H1 (cell line): ENCODE measurements at regions not wholly inside any gene's neighbourhood (a gene's known extent, or its start where the extent isn't known, plus 50 kb on each side); places are given as distances from the start of the nearest gene placed in this dataset.
A peak's percentile ranks its signal among the peaks of the same experiment; 100 is the strongest.

Experiments
- BRCA1 ChIP-seq: IDR thresholded peaks from 2 replicates; pipeline ENCODE4 v1.6.1; 2012; ENCODE audit warnings: low read depth, low read length, improper control_type of control experiment
- CBX8 ChIP-seq: fragments of 300-800, 300-1000 bp; sonication (generic); IDR thresholded peaks from 2 replicates; pipeline ENCODE4 v1.7.1; 2016; ENCODE audit warnings: low read depth, low read length, borderline replicate concordance
- CHD2 ChIP-seq: IDR thresholded peaks from 2 replicates; pipeline ENCODE4 v1.6.1; 2012; ENCODE audit warnings: low read length, improper control_type of control experiment
- CREB1 ChIP-seq: IDR thresholded peaks from 2 replicates; pipeline ENCODE4 v1.6.1; 2012; ENCODE audit warnings: inconsistent platforms
- EGR1 ChIP-seq: IDR thresholded peaks from 2 replicates; pipeline ENCODE4 v1.6.1; 2011; ENCODE audit warnings: low read depth, low read length, borderline replicate concordance
- EZH2 ChIP-seq: fragments of 200-600 bp; sonication (generic); IDR thresholded peaks from 2 replicates; pipeline ENCODE4 v1.7.1; 2012; ENCODE audit warnings: low read depth, mild to moderate bottlenecking, moderate library complexity, low read length, inconsistent platforms; ENCODE audit not compliant: severe bottlenecking
- GABPA ChIP-seq: IDR thresholded peaks from 2 replicates; pipeline ENCODE4 v1.6.1; 2011; ENCODE audit warnings: mild to moderate bottlenecking, low read length, moderate library complexity, borderline replicate concordance; ENCODE audit not compliant: insufficient read depth
- JUN ChIP-seq: IDR thresholded peaks from 2 replicates; pipeline ENCODE4 v1.6.1; 2011; ENCODE audit warnings: low read depth, mild to moderate bottlenecking, improper control_type of control experiment, low read length
- JUND ChIP-seq: IDR thresholded peaks from 2 replicates; pipeline ENCODE4 v1.6.1; 2011; ENCODE audit warnings: mild to moderate bottlenecking, improper control_type of control experiment, low read length
- KDM1A ChIP-seq: fragments of 200-600, 300-600 bp; sonication (generic); IDR thresholded peaks from 2 replicates; pipeline ENCODE4 v1.7.1; 2016; ENCODE audit warnings: mild to moderate bottlenecking, low read length, borderline replicate concordance
- KDM5A ChIP-seq: fragments of 200-600 bp; IDR thresholded peaks from 2 replicates; pipeline ENCODE4 v1.7.1; 2012; ENCODE audit warnings: mild to moderate bottlenecking, low read length, inconsistent platforms, mixed read lengths
- MAX ChIP-seq: IDR thresholded peaks from 2 replicates; pipeline ENCODE4 v1.6.1; 2012; ENCODE audit warnings: inconsistent platforms
- POLR2AphosphoS5 ChIP-seq: IDR thresholded peaks from 2 replicates; pipeline ENCODE4 v1.6.1; 2011; ENCODE audit warnings: low read depth, low read length
- RFX5 ChIP-seq: IDR thresholded peaks from 2 replicates; pipeline ENCODE4 v1.6.1; 2011; ENCODE audit warnings: low read depth, low read length, improper control_type of control experiment, borderline replicate concordance
- RNF2 ChIP-seq: fragments of 200-900, 300-1000 bp; sonication (generic); IDR thresholded peaks from 2 replicates; pipeline ENCODE4 v1.7.1; 2016; ENCODE audit warnings: borderline replicate concordance, low read depth, mild to moderate bottlenecking, antibody characterized with exemption, low read length; ENCODE audit not compliant: poor library complexity, severe bottlenecking; ENCODE audit errors: missing control alignments
- RXRA ChIP-seq: IDR thresholded peaks from 2 replicates; pipeline ENCODE4 v1.6.1; 2011; ENCODE audit warnings: low read depth, mild to moderate bottlenecking, low read length, moderate library complexity; ENCODE audit not compliant: insufficient read depth
- SAP30 ChIP-seq: fragments of 300-600 bp; sonication (generic); IDR thresholded peaks from 2 replicates; pipeline ENCODE4 v1.7.1; 2012; ENCODE audit warnings: low read length, moderate library complexity, mild to moderate bottlenecking, inconsistent platforms; ENCODE audit not compliant: insufficient read depth, insufficient replicate concordance
- SIN3A ChIP-seq, 2 experiments: IDR thresholded peaks in 1 of 2; conservative IDR thresholded peaks in 1 of 2; 2 replicates each; pipeline ENCODE4 v1.6.1; 2011 to 2012; ENCODE audit warnings: low read length in 2 of 2, improper control_type of control experiment in 1 of 2, low read depth in 1 of 2, mild to moderate bottlenecking in 1 of 2
- SP1 ChIP-seq: IDR thresholded peaks from 2 replicates; pipeline ENCODE4 v1.6.1; 2011; ENCODE audit warnings: low read depth, low read length
- SP4 ChIP-seq: IDR thresholded peaks from 2 replicates; pipeline ENCODE4 v1.6.1; 2012; ENCODE audit warnings: low read length, inconsistent platforms
- TAF7 ChIP-seq: optimal IDR thresholded peaks from 2 replicates; pipeline ENCODE3; 2011; ENCODE audit warnings: low read depth, mild to moderate bottlenecking, inconsistent platforms, low read length, moderate library complexity, borderline replicate concordance
- TCF12 ChIP-seq: IDR thresholded peaks from 2 replicates; pipeline ENCODE4 v1.6.1; 2011; ENCODE audit warnings: low read depth, mild to moderate bottlenecking, low read length
- TEAD4 ChIP-seq: IDR thresholded peaks from 2 replicates; pipeline ENCODE4 v1.6.1; 2012; ENCODE audit warnings: low read depth, low read length, inconsistent platforms, mixed read lengths
- USF2 ChIP-seq: IDR thresholded peaks from 2 replicates; pipeline ENCODE4 v1.6.1; 2011; ENCODE audit warnings: low read length, improper control_type of control experiment

- TF ChIP-seq USF2 = no peak
- no peak for TF ChIP-seq SP1
- TF ChIP-seq SP4 = no peak
- TF ChIP-seq RFX5 = no peak
- TF ChIP-seq POLR2AphosphoS5 = no peak
- TF ChIP-seq CBX8 = no peak
- TF ChIP-seq RNF2 = no peak
- no peak for TF ChIP-seq KDM5A
- TF ChIP-seq EZH2 = no peak
- TF ChIP-seq TCF12 = no peak
- no peak for TF ChIP-seq CREB1
- TF ChIP-seq TAF7 = no peak
- TF ChIP-seq RXRA = no peak
- TF ChIP-seq EGR1 = no peak
- no peak for TF ChIP-seq SAP30
- peak; percentile 46; the same call in 1 of the 2 replicates for TF ChIP-seq MAX
- peak; percentile 41; the same call in 1 of the 2 replicates for TF ChIP-seq TEAD4
- TF ChIP-seq JUND = no peak
- no peak for TF ChIP-seq KDM1A
- no peak for TF ChIP-seq CHD2
- no peak for TF ChIP-seq BRCA1
- no peak for TF ChIP-seq GABPA
- no peak for TF ChIP-seq JUN
- TF ChIP-seq SIN3A (conservative IDR thresholded peaks at IDR 0.05 in 1 of 2, IDR thresholded peaks at IDR 0.05 in 1 of 2; ENCODE audit: low read depth in 1 of 2, low read length in 2 of 2) = no peak
These were observed 1238.0 kb upstream of the NUDT12 start (continued) for GRCh38 chr5:104800440-104801048.
